HG02938 (cell line): ENCODE measurements at regions not wholly inside any gene's neighbourhood (a gene's known extent, or its start where the extent isn't known, plus 50 kb on each side); places are given as distances from the start of the nearest gene placed in this dataset.

Source experiments
- ATAC-seq: cut with Tn5 transposase; IDR thresholded peaks from one replicate; pipeline ENCODE4 v1.9.1; 2021; ENCODE audit warnings: mild to moderate bottlenecking, moderate library complexity; ENCODE audit not compliant: unreplicated experiment

GRCh38 chr4:3818371-3818770, 52.2 kb downstream of the ADRA2C start:
- no peak for ATAC-seq

DNA sequence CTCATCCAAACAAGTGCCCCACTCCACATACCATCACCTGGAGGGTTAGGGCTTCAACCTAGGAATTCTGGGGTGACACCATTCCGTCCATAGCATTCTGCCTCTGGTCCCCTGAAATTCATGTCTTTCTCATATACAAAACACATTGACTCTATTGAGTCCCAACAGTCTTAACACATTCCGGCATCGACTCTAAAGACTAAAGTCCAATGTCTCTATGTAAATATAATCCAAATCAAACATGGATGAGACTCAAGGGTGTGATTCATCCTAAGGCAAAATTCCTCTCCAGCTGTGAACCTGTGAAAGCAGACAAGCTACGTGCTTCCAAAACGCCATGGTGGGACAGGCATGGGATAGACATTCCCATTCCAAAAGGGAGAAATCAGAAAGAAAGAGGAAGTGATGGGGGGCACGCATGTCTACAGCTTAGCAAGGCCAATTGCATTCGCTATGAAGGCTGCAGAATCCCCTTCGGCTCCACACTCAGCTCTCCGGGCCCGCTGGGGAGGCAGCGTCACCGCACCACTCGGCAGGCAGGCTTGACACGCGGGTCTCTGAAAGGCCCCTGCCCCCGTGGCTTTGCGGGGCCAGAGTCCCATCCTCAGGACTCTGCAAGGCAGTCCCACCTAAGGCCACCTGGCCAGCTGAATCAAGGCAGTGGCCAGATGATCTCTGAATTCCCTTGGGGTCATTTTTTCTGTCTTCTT, 53.2 kb downstream of the ADRA2C start:
- no peak for ATAC-seq

GRCh38 chr4:3820016-3820805, 54.0 kb downstream of the ADRA2C start:
- ATAC-seq = no peak

DNA sequence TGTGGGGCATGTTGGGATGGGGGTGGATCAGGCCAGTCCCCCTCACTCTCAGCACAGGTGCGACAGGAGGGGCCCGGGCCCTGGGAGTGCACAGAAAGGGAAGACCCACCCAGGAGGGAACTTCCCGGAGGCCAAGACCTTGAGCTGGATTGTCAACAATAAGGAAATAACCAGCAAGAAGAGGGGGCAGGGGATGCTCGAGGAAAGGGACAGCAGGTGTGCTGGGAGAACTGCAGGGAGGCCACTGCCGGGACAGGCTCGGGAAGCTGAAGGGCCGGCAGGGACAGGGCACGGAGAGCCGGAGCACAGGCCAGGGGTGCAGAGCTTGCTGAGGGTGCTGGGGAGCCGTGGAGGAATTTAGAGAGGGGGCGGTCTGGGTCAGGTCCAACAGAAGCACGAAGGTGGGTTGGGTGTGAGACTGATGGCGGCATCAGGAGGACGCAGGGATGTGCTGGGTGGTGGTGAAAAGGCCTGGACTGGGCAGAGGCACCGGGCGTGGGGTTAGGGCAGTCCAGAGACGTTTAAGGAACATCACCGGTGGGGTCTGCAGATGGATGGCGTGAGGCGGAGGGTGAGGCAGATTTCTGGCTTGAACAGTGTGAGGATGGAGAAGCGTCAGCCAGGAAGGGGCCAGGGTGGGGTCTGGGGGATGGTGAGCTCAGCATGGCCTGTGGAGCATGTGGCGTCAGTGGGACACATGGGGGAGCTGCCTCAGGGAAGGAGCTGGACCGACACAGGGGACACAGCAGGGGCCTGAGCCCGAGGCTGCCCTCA, 54.8 kb downstream of the ADRA2C start:
- no peak for ATAC-seq

GRCh38 chr4:3821580-3822229, 55.5 kb downstream of the ADRA2C start:
- no peak for ATAC-seq

DNA sequence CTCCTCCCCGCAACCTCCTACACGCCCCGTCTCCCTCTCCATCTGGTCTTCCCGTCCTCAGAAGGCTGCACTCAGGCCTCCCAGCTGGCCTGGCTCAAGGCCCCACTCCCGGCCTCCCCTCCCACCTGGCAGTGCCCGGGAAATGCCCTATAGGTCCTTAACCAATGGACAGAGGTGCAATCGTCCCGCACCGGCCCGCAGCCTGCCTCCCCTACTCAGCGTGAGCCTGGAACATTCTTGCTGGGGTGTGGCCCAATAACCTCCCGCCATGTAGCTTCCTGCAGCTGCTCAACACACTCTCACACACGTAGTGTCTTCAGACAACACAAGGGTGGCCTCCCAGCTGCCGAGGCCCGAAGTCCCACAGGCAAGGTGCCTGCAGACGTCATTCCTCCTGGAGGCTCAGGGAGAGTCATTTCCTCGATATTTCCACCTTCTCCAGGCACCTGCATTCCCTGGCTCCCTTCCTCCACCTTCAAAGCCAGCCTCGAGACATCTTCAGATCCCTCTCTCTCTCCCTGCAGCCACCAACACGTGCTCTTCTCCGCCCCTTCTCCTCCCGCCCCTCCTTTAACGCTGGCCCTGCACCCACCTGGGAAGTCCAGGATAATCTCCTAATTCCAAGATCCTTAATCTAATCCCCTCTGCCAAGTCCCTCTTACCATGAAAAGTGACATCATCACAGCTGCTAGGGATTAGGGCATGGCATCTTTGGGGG, 56.2 kb downstream of the ADRA2C start:
- ATAC-seq = no peak

GRCh38 chr4:3823496-3824341, 57.5 kb downstream of the ADRA2C start:
- no peak for ATAC-seq

GRCh38 chr4:3824521-3825270, 58.5 kb downstream of the ADRA2C start:
- ATAC-seq = no peak

DNA sequence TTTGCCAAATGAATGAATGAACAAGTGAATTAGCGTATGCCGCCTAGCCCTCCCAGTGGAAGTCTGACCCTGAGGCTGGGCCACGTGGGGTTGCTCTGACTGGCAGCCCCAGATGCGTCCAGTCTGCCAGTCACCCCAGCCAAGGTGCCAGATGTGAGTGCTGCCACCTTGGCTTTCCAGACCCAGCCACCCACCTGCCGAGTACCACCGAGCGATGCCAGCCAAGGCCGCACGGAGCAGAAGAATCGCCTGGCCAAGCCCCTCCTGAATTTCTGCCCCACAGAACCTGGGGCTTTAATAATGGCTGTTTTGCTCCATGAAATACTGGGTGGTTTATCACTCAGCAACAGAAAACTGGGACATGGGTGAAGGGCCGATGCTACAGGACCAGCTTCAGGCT, 59.3 kb downstream of the ADRA2C start:
- no peak for ATAC-seq

GRCh38 chr4:3826247-3827172, 60.3 kb downstream of the ADRA2C start:
- ATAC-seq = no peak

- no peak for ATAC-seq
These were observed 61.7 kb downstream of the ADRA2C start for GRCh38 chr4:3827616-3828492.

DNA sequence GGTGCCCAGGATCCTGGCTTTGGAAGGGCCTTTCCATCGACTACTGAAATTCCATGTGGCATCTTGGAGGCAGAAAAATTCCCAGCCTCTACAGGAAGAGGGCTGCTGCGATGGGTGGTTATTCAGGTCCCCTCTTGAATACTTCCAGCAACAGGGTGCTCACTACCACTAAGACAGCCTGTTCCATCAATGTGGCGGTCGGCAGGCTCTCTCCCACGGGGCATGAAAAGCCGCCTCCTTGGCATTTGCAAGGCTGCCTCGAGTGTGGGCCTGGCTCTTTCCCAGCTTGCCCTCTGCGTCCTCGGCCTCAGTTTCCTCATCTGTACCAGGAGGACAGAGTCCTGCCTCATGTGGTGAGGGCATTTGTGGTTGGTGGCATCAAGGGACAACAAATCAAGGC, 62.4 kb downstream of the ADRA2C start:
- no peak for ATAC-seq

GRCh38 chr4:3829211-3829955, 63.2 kb downstream of the ADRA2C start:
- ATAC-seq = no peak

DNA sequence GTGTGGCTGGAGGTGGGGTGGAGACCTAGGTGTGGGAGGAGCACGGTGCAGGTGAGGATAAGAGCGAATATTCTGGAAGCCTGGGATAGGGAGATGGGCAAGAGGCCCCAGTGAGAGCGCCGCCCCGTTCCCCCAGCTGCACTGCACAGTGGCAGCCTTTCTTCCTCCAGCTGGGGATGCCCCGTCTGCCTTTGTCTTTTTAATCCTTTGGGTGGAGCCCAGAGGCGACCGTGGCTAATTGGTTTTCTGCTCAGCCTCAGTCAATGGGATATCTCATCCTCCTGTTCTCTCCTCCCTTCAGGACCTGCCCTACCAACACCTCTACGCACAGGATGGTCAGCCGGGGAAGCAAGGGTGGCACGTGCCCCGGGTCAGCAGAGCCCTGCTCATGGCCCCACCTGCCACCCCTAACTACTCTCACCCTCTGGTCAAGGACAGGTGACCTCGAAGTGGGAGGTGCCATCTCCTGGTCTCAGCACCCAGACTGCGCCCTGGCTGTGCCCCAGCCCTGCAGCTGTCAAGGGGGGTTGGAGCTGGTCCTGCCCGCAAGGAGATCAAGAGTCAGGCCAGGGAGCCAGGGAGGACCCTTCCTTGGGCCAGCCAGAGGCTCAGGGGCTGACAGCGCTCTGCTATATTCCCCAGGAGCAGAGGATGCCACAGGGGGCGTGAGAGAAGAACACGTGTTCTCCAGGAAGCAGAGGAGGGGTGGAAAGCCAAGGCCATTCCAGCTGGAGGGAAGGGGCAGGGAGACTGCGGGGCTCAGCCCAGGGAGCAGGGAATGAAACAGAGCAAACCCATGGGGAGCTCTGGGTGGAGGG, 64.0 kb downstream of the ADRA2C start:
- ATAC-seq = no peak

DNA sequence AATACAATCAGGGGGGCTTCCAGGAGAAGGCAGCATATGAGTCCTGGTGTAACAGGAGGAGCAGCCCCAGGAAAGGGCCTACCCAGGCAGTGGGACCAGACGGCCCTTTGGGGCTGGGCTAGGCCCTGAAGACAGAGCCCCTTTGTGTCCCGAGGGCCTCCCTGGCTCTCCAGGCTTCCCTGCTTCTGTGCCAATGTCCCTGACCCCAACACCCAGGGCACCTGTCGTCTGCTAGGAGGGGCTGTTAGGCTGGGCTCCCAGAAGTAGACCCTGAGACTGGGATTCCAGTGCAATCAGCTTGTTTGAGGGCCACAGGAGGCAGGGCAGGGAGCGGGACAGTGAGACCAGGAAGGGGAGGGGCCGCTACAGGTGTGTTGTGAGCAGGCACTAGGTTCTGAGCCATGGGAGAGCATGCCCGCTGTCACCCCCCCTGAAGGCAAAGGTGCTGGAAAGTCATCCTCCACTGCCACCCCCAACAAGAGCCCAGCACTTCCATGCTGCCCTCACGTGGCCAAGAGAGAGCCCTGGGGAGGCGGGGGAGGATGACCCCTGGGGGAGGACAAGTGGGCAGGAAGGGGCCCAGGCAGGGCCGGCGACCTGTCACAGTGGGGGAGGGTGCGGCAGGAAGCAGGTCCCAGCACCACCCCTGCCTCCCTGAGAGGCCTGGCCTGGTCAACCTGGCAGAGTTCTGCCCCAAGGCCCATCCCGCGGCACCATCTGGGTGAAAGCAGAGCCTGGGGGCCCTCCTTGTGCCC, 64.8 kb downstream of the ADRA2C start:
- ATAC-seq = no peak
